ENCODE measurements at regions not wholly inside any gene's neighbourhood (a gene's known extent, or its start where the extent isn't known, plus 50 kb on each side); places are given as distances from the start of the nearest gene placed in this dataset.

DNA sequence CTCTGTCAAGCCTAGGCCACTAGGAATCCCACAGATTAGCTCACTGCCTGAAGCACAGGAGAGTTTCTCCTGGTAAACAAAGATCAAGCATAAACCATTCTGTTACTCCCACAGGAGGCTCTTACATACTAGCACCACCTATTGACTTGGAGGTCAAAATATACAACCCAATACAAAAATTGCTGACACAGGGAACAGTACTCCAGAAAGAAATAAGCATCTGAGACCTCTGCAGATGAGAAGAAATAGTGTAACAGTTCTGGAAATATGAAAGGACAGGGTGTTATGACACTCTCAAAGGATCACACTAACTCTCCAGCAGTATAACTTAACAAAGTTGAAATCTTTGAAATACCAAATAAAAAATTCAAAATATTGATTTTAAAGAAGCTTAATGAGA is 269.6 kb upstream of the ARRDC3 start:
- in situ Hi-C loops (cut with MboI) (no loop called here), intact Hi-C loops (cut with micrococcal nuclease; ENCODE audit: unreplicated experiment) (no loop called here)
- ChIA-PET SMC1A (ENCODE audit: uncharacterized antibody, unreplicated experiment) (interaction anchor here (1.1 to 1.4 kb wide), 2 partner anchors 11 to 37 kb away, joined by 3 to 4 read pairs; no protein-coding TSS in a partner anchor), POLR2A (no interaction called here), RAD21 (ENCODE audit: unreplicated experiment) (interaction anchor here (1.6 kb wide), 1 partner anchor 11 kb away, joined by 6 read pairs; no protein-coding TSS in a partner anchor), CTCF (interaction anchor here (0.6 to 3.7 kb wide), 2 partner anchors 11 to 874 kb away, joined by 4 to 27 read pairs; no protein-coding TSS in a partner anchor)
- no peak for ATAC-seq
- Histone ChIP-seq H3K4me3 (no peak overlapping the region), H3K79me2 (ENCODE audit: control insufficient read depth, insufficient read depth, low read length) (no peaks in the 10 kb centered on the region), H3K27me3 (replicated peaks in 1 of 2; ENCODE audit: control insufficient read depth in 2 of 2, insufficient read depth in 2 of 2, low read length in 1 of 2) (no peaks in the 10 kb centered on the region), H2AFZ (ENCODE audit: control insufficient read depth, low read depth, low read length) (no peak overlapping the region), H3K4me1 (ENCODE audit: control insufficient read depth, insufficient read depth, low read length) (no peaks in the 10 kb centered on the region), H4K20me1 (ENCODE audit: control insufficient read depth, insufficient read depth) (no peaks in the 10 kb centered on the region), H3K4me2 (ENCODE audit: control insufficient read depth, insufficient read depth) (no peak overlapping the region), H3K9ac (ENCODE audit: control insufficient read depth, insufficient read depth, low read length) (no peak overlapping the region), H3K27ac (ENCODE audit: control insufficient read depth, insufficient read depth) (no peak overlapping the region), H3K36me3 (ENCODE audit: control insufficient read depth in 2 of 2, insufficient read depth in 2 of 2, low read length in 1 of 2) (no peaks in the 10 kb centered on the region), H3K9me3 (replicated peaks; ENCODE audit: control insufficient read depth, insufficient read depth, low read length) (no peaks in the 10 kb centered on the region)
- BruUV-seq (replicated peaks), result no TSS peak
- no peak for DNase-seq (ENCODE audit: low read depth, low spot score)
- TF ChIP-seq RB1 (IDR thresholded peaks at IDR 0.05; ENCODE audit: borderline replicate concordance) (no peak), NR2C2 (IDR thresholded peaks at IDR 0.05; ENCODE audit: borderline replicate concordance, control insufficient read depth, insufficient read length, low read depth) (no peak), RBBP5 (conservative IDR thresholded peaks at IDR 0.05) (no peak), POLR2AphosphoS5 (IDR thresholded peaks at IDR 0.05; ENCODE audit: low read length) (no peak), ZBED1 (IDR thresholded peaks at IDR 0.05; ENCODE audit: borderline replicate concordance) (no peak), BHLHE40 (IDR thresholded peaks at IDR 0.05; ENCODE audit: borderline replicate concordance in 1 of 2, low read depth in 2 of 2, low read length in 1 of 2) (no peak), NR2C1 (IDR thresholded peaks at IDR 0.05) (no peak), BRCA1 (IDR thresholded peaks at IDR 0.05; ENCODE audit: low read depth, low read length) (no peak), PAX5 (IDR thresholded peaks at IDR 0.05; ENCODE audit: borderline replicate concordance, low read depth, low read length) (no peak), RFX5 (IDR thresholded peaks at IDR 0.05; ENCODE audit: low read depth, low read length) (no peak), TCF3 (IDR thresholded peaks at IDR 0.05; ENCODE audit: borderline replicate concordance, insufficient read depth, low read depth, low read length) (no peak)
- TF ChIP-seq, protein P1, sequence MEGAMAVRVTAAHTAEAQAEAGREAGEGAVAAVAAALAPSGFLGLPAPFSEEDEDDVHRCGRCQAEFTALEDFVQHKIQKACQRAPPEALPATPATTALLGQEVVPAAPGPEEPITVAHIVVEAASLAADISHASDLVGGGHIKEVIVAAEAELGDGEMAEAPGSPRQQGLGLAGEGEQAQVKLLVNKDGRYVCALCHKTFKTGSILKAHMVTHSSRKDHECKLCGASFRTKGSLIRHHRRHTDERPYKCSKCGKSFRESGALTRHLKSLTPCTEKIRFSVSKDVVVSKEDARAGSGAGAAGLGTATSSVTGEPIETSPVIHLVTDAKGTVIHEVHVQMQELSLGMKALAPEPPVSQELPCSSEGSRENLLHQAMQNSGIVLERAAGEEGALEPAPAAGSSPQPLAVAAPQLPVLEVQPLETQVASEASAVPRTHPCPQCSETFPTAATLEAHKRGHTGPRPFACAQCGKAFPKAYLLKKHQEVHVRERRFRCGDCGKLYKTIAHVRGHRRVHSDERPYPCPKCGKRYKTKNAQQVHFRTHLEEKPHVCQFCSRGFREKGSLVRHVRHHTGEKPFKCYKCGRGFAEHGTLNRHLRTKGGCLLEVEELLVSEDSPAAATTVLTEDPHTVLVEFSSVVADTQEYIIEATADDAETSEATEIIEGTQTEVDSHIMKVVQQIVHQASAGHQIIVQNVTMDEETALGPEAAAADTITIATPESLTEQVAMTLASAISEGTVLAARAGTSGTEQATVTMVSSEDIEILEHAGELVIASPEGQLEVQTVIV (IDR thresholded peaks at IDR 0.05; ENCODE audit: borderline replicate concordance, partially characterized antibody), result no peak
- no peak for FAIRE-seq

All from GM12878 (cell line).